Spinal cord (tissue), 9 donors: ENCODE measurements at regions not wholly inside any gene's neighbourhood (a gene's known extent, or its start where the extent isn't known, plus 50 kb on each side); places are given as distances from the start of the nearest gene placed in this dataset.

Experiments used
- DNase-seq, 6 donors: peaks; one replicate each; pipeline versions ENCODE4 v3.0.0 to v3.0.0-alpha.2; 2013 to 2015; ENCODE audit warnings: low spot score in 6 of 6, low read depth in 4 of 6
- H3K27ac ChIP-seq: one replicate; pipeline ENCODE4 v1.5.1; 2013; ENCODE audit warnings: low read depth, low read length, control low read depth
- H3K27me3 ChIP-seq: one replicate; pipeline ENCODE4 v1.6.1; 2013; ENCODE audit warnings: low read length; ENCODE audit not compliant: control insufficient read depth, insufficient read depth
- H3K36me3 ChIP-seq: one replicate; pipeline ENCODE4 v1.6.1; 2013; ENCODE audit warnings: low read length; ENCODE audit not compliant: control insufficient read depth, insufficient read depth
- H3K4me1 ChIP-seq: one replicate; pipeline ENCODE4 v1.6.1; 2013; ENCODE audit warnings: low read length; ENCODE audit not compliant: control insufficient read depth, insufficient read depth
- H3K4me3 ChIP-seq: one replicate; pipeline ENCODE4 v1.5.1; 2013; ENCODE audit warnings: low read depth, low read length, control low read depth
- H3K9me3 ChIP-seq: one replicate; pipeline ENCODE4 v1.6.1; 2013; ENCODE audit warnings: low read length; ENCODE audit not compliant: control insufficient read depth, insufficient read depth
- WGBS: methylation state at CpG from one replicate; pipeline ENCODE4 v1.1.5; 2013; ENCODE audit warnings: missing lambda C conversion rate; ENCODE audit not compliant: insufficient coverage; 5-methylcytosine and 5-hydroxymethylcytosine counted together
- donor health status: healthy.

DNA sequence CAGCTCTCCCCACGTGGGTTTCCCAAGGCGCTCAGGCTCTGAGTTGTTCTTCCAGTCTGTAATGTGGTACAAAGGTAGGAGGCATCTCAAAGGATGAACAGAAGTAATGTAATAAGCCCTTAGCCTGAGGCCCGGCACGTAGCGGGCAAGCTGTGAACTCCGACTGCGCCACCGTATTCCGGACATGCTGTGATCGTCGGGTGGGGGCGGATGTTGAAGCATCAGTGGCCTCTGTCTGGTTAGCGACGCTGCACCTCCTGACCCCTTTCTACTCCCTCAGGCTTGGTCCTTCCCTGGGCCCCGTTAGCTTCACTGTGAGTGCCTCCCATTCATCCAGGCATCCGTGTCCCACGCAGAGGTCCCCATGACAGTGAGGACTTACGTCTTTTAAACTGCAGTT is 151.7 kb downstream of the ERMARD start:
- peaks cover 28% of the 10 kb centered on the region for H3K4me1 ChIP-seq
- no peaks in the 10 kb centered on the region for H3K9me3 ChIP-seq
- no peaks in the 10 kb centered on the region for H3K36me3 ChIP-seq
- 73% methylated on average over 17 of the region's 18 CpGs for WGBS
- no peak for DNase-seq
- no peak overlapping the region for H3K4me3 ChIP-seq
- H3K27ac ChIP-seq = no peak overlapping the region
- H3K27me3 ChIP-seq = no peaks in the 10 kb centered on the region

DNA sequence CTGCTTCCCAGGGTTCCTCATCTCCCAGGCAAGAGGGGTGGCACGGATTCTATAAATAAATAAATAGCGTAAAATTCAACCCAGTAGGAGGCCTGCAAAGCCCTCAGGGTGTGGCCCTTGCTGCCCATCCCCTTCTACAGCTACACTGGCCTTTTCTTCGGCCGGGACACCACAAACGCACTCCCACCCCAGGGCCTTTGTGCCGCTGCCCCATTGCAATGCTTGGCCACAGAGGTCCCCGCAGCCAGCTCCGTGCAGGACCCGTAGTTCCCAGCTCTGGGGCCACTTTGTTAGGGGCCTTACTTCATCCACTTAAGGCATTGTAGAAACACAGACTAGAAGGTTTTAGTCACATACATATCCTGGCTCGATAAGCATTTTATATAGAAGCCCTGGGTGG is 151.2 kb downstream of the ERMARD start:
- 97% methylated on average over 10 of the region's 10 CpGs for WGBS
- no peak overlapping the region for H3K27ac ChIP-seq
- H3K4me1 ChIP-seq = peaks cover 28% of the 10 kb centered on the region
- no peaks in the 10 kb centered on the region for H3K9me3 ChIP-seq
- H3K27me3 ChIP-seq = no peaks in the 10 kb centered on the region
- H3K36me3 ChIP-seq = no peaks in the 10 kb centered on the region
- no peak for DNase-seq
- no peak overlapping the region for H3K4me3 ChIP-seq

DNA sequence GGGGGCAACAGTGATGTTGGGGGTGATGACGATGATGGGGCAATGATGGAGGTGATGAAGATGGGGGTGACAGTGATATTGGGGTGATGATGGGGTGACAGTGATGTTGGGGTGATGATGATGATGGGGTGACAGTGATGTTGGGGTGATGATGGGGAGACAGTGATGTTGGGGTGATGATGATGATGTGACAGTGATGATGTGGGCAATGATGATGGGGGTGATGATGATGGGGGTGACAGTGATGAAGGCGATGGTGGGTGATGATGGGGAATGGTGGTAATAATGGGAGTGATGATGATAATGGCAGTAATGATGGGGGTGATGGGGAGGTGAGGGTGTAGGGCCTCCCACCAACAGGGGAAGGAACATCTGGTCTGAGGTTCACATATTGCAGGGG is 150.6 kb downstream of the ERMARD start:
- Histone ChIP-seq H3K36me3 (no peaks in the 10 kb centered on the region), H3K27me3 (no peaks in the 10 kb centered on the region), H3K4me1 (peaks cover 22% of the 10 kb centered on the region), H3K9me3 (no peaks in the 10 kb centered on the region), H3K4me3 (no peak overlapping the region), H3K27ac (no peak overlapping the region)
- WGBS = 97% methylated on average over 2 of the region's 2 CpGs
- no peak for DNase-seq

DNA sequence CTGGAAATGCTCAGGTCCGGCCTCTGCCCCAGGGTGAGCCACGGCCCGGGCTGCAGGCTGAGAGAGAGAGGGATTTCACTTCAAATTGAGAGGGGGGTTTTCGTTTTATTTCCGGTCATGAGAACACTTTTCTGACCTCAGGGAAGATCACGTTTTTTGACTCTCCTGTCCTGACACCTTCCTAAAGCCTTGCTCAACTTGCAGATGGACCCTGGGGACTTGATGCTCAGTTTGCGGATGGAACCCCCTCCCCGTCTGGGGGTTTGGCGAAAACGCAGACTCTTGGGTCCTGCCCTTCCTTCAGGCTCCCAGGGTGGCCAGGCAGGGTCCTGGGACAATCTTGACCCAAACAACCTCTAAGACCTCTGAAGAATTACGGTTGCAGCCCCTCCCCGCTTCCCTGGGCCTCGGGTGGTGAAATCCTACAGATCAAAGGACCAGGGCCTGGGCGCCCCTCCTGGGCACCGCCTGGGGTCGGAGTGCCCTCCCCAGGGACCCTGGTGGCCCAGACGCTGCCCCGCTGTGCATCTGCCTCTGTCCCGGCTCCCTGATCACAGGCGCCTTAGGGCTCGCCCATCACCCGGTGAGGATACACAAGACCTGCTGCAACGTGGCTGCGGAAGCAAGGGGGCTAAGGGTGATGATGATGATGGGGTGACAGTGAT is 148.2 kb downstream of the ERMARD start:
- H3K9me3 ChIP-seq = no peaks in the 10 kb centered on the region
- H3K36me3 ChIP-seq = no peaks in the 10 kb centered on the region
- 87% methylated on average over 14 of the region's 24 CpGs for WGBS
- DNase-seq = no peak
- H3K27ac ChIP-seq = no peak overlapping the region
- no peaks in the 10 kb centered on the region for H3K27me3 ChIP-seq
- H3K4me3 ChIP-seq = no peak overlapping the region
- no peaks in the 10 kb centered on the region for H3K4me1 ChIP-seq

DNA sequence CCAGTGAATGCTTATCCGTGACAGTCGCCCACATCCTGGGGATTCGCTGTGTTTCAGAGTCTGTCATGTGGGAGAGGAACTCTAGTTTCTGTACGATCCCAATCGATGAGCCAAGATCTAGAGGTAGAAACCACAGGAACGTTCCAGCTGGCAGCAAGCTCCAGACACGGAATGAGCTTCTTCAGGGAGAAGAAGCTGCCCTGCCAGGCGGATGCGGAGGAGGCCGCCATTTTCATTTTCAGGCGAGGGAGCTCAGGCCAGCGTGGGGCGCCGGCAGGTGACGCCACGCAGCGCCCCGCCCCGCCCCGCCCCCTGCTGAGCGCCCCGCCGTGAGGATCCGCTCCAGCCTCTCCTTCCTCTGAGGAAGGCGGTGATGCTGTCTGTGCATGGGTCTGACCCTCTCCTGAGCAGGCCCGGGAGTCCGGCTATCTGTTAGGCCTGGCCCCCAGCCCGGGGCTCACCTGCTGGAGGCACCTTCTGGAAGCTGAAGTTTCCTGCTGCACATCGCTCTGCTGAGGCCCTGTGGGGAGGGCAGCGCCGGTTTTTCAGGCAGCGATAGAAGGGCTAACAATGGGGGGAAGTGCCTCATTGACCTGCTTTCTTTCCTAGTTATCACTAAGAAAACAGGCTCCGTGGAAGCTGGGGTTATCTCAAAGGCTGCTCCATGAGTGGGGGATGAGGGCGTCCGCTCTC is 147.5 kb downstream of the ERMARD start:
- no peak overlapping the region for H3K4me3 ChIP-seq
- WGBS = 80% methylated on average over 30 of the region's 35 CpGs
- H3K27me3 ChIP-seq = no peaks in the 10 kb centered on the region
- no peaks in the 10 kb centered on the region for H3K9me3 ChIP-seq
- DNase-seq = no peak
- H3K4me1 ChIP-seq = no peaks in the 10 kb centered on the region
- H3K27ac ChIP-seq = no peak overlapping the region
- H3K36me3 ChIP-seq = no peaks in the 10 kb centered on the region

DNA sequence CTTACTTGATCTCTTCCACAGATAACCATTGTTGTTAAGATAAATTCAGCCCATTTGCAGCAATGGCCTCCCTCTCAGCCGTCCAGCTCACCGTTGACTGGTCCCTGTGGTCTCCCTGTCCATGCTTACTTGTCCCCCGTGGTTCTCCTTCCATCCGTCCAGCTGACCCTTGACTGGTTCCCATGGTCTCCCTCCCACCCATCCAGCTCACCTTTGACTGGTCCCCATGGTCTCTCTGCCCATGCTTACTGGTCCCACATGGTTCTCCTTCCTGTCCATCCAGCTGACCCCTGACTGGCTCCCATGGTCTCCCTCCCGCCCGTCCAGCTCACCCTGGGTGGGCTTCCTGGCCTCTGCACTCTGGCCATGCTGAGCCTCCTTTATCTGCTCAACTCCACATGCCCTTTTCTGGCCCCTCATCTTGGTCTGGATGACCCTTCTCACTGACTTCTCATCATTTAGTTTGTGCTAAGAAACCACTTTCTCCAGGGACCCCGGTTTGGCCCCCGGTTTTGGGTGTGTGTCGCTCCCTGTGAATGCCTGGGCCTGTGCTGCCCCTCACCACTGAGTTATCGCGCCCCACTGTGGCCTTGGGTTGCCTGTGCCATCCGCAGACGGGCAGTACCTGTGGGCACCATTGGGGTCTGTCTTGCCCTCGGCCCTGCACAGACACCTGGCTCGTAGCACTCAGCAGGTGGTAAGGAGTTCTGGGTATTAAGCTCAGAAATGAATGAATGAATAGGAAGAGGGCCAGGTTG is 146.4 kb downstream of the ERMARD start:
- Histone ChIP-seq H3K9me3 (no peaks in the 10 kb centered on the region), H3K4me1 (no peaks in the 10 kb centered on the region), H3K36me3 (no peaks in the 10 kb centered on the region), H3K27me3 (no peaks in the 10 kb centered on the region), H3K4me3 (no peak overlapping the region), H3K27ac (no peak overlapping the region)
- WGBS = 93% methylated on average over 15 of the region's 15 CpGs
- no peak for DNase-seq

DNA sequence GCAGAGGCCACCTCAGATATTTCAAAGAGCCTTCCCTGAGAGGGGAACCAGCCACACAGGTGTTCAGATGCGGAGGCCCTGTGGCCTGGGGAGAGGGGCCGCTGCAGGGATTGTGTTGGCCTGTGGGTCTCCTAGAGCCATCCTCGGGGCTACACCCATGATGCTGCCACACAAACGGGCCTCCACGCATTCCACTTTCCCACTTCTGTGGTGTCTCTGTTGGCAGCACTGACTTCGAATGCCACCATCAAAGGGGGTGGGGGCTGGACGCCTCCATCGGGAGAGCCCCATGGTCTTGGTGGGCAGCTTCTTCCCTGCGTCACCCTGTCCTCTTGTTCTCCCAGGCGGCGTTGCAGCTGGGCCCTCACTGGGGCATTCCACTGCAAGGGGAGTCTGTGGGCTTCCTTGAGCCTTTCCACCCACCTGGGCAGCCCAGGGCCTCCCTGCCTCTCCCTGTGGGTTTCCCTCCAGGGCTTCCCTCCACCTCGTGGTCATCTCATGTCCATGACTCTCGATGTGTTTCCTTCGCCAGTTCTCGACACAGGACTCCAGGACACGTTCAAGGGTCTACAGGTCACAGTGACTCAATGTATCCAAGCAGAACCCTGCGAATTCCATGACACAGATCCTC is 145.5 kb downstream of the ERMARD start:
- Histone ChIP-seq H3K9me3 (no peaks in the 10 kb centered on the region), H3K27ac (no peak overlapping the region), H3K27me3 (no peaks in the 10 kb centered on the region), H3K4me1 (no peaks in the 10 kb centered on the region), H3K4me3 (no peak overlapping the region), H3K36me3 (no peaks in the 10 kb centered on the region)
- no peak for DNase-seq
- WGBS = 95% methylated on average over 17 of the region's 17 CpGs

DNA sequence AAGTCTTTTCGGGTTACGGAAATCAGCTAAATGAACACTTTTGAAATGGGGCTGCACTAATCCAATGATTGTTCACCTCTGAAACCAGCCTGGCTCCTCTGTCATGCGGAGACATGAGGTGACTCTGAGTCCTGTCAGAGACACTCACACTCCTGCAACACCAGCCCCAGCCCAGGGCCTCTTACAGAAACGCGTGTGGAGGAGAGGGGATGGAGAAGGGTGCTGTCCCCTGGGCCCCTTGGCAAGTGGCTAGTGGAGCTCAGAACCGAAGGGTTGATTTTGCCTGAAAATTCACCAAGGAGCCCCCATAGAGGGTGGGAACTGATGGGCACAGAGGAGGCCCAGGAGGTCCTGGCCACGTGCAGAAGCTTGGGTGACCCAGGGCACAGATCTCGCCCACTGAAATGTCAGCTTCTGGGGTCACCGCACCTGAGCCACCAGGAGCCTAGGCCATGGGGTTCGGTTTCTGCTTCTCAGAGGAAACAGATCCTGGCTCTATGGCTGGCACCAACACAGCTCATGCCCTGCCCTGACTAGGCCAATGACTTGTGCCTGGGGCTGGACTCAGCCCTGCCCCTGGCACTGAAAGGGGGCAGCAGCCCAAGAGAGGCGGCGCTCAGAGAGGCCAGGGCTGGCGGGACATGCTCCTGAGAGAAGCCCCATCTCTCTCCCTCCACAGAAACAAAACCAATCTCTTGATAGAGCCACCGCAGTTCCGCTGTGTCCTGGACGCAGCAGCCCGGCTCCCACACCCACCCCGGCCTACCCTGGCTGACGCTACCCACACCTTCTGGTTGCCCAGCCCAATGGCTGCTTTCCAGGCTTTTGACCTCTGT is 144.7 kb downstream of the ERMARD start:
- no peaks in the 10 kb centered on the region for H3K9me3 ChIP-seq
- no peak overlapping the region for H3K4me3 ChIP-seq
- no peak for DNase-seq
- 90% methylated on average over 17 of the region's 19 CpGs for WGBS
- no peaks in the 10 kb centered on the region for H3K36me3 ChIP-seq
- H3K27ac ChIP-seq = no peak overlapping the region
- H3K4me1 ChIP-seq = no peaks in the 10 kb centered on the region
- no peaks in the 10 kb centered on the region for H3K27me3 ChIP-seq
